GM18858 (cell line): ENCODE measurements at regions not wholly inside any gene's neighbourhood (a gene's known extent, or its start where the extent isn't known, plus 50 kb on each side); places are given as distances from the start of the nearest gene placed in this dataset.

ENCODE experiments used
- ATAC-seq: cut with Tn5 transposase; IDR thresholded peaks from one replicate; pipeline ENCODE4 v1.9.1; 2021; ENCODE audit not compliant: unreplicated experiment

- ATAC-seq = no peak
Observed at GRCh38 chr6:43970068-43970912, 157.0 kb downstream of the MRPL14 start.

DNA sequence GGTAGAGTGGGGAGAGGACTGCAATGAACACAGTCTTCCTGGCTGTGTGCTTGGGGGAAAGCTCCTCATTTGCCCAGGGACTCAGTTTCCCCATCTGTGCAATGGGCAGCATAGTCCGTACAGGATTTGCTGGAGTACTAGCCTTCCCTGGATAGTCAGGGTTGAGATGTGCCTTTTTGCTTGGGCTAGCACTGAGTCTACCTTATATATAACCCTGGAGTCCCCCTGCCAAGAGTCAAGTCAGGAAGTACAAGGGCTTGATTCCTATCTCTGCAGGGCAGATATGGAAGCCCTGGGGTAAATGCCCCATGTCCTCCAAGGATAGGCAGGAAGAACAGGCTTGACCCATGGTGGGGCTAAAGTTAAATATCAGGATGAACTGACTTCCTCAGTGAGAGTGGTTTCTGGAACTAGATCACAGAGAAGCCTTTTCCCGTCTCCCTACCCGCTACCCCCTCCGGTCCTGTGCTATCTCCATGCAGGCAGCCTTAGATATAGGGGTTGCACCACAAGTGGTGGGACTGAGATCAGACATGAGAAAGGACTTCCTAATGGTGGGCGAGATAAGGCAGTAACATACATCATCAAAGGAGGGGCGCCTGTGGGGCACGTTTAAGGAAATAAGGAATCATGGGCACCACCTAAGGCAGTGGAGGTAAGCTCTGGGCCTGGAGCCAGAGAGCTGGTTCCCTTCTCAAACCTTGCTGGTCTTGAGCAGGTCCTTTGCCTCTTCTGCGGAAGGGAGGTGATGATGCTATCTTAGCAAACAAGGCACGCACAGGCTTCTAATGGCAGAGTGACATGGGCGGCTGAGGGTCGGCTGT is 157.9 kb downstream of the MRPL14 start:
- ATAC-seq = no peak

- no peak for ATAC-seq
Observed at GRCh38 chr6:43968110-43968965, 158.9 kb downstream of the MRPL14 start.

DNA sequence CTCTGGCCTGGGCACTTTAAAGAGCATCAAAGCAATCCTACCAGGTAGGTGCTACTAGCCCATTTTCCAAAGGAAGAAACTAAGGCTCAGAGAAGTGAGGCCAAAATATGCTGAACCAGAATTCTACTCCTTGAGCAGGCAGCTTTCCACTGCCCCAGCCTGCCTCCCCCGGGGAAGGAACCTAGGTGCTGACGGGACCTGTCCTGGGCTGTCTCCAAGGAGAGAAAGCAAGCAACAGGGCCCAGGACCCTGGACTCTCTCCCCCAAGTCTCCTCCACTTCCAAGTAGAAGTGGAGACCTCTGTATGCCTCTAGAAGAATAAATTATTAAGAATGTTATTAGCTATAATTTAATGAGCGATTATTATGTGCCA is 159.5 kb downstream of the MRPL14 start:
- ATAC-seq = no peak

GRCh38 chr6:43966853-43967718 is 160.2 kb downstream of the MRPL14 start:
- ATAC-seq = no peak

GRCh38 chr6:43966374-43966658 is 160.9 kb downstream of the MRPL14 start:
- ATAC-seq = no peak

DNA sequence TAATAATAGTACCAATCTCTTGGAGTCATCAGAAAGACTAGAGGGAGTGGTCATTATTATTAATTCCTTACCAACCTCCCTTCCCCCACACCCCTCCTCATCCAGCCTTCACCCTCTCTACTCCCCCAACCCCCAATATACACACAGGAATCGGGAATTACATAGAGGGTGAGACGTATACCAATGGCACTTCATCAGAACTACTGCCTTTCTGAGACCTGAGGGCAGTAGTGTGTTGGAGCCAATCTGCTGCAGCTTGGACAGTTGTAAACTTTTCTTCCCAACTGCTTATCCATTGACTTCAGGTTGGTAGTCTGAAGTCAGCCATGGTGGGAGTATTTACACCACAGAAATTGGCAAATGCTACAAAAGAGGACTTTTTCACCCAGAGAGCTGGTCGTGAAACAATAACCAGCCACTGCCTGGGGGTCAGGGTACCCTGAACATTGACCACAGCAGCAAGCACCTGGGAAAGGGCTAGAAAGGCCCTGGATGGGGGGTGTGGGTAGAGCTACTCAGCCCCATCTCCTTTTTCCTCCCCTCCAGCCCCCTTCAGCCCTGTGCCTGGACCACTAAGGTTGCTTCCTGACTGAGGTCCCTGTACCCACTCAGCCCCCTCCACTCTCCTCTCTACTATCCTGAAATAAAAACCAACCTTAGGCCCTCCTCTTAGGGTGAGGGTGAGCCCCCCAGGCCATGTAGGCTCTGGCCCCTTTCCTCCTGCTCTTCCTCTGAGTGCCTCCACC is 161.5 kb downstream of the MRPL14 start:
- ATAC-seq = no peak

DNA sequence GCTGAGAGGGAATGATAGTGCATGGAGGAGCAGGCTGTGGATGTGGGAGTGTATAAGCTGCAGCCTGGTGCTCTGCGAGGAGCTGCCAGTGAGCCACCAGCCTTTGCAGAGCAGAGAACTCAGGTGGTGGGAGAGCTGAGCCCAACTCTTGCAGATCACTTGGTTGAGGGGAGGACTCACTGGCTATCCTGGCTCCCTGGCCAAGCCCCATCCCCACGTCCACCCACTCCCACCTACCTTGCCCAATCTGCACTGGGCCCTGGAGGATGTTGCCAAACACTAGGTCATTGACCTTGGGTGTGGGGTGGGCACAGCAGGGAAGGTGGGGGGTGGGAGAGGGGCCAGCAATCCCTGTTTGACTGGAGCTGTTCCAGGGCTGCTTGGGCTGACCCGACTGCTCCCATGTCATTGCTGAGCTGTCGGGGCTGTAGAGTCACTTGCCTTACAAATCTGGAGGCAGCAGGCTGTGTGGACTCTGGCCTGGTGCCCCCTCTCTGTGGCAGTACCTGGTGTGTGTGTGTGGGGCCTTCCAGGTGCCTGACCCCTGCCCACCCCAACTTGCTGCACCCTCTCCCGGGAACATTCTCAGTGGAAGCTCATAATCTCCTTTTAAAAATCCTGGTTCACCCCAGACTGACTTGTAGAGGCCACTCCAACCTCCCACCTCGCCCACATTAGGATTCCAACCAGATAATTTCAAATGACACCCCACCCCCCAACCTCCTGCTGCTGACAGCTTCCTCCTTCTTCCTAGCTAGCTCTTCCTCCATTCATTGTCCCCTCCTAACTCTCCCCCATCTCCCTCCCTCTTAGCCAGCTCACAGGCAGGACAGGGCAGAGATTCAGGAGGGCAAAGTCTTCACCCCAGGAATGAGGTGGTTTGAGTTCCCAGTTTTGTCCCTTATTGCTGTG is 162.3 kb downstream of the MRPL14 start:
- no peak for ATAC-seq

DNA sequence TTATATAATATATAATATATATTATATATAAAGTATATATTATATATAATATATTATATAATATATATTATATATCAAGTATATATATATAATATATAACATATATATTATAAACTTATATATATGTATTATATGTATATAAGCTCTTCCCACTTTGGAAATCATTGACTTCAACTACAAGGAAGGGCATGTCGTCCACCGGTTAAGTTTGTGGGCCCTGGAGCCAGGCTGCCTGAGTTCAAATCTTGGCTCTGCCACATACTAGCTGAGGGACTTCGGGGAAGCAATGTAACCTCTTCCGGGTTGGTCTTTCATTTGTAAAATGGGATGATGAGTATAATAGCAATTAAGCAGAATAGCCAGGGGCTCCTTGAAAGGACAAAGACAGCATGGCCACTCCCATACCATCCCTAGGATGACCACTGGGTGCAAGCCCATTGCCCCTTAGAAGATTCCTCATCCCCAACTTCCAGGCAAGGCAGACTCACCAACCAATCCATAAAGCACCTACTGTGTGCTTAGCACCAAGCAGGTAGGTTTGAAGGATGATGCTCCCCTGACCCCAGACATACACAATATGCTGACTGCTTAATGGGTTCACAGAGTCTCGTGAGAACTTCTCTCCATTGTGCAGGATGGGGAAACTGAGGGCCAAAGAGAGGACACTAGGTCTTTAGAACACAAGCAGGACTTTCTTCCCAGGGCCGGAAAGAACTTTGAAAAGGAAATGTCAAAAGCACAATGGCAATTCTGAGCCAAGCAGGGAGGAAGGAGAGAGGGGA is 163.2 kb downstream of the MRPL14 start:
- no peak for ATAC-seq

DNA sequence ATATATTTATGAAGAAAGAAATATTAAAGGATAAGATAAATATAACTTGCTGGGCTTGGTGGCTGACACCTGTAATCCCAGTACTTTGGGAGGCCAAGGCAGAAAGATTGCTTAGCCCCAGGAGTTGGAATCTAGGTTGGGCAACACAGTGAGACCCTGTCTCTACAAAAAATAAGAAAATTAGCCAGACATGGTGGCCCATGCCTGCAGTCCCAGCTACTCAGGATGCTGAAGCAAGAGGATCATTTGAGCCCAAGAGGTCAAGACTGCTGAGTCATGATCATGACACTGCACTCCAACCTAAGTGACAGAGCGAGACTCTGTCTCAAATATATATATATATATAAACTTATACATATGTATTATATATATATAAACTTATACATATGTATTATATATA is 164.0 kb downstream of the MRPL14 start:
- ATAC-seq = no peak

- ATAC-seq = no peak
Observed at GRCh38 chr6:43962458-43962857, 164.8 kb downstream of the MRPL14 start.

DNA sequence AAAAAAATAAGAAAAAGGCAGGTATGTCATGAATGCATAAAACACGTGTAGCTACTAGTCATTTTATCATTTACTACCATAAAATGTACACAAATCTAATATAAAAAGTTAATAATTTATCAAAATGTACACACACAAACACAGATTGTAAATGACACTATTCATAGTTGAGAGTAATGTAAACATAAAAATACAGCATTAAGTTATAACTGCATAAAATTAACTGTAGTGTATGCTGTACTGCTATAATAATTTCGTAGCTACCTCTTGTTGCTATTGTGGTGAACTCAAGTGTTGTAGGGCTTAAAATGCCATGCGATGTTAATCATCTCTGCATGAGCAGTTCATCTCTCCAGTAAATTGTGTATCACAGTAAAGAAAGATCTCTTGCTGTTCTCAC is 170.0 kb downstream of the MRPL14 start:
- ATAC-seq = no peak

DNA sequence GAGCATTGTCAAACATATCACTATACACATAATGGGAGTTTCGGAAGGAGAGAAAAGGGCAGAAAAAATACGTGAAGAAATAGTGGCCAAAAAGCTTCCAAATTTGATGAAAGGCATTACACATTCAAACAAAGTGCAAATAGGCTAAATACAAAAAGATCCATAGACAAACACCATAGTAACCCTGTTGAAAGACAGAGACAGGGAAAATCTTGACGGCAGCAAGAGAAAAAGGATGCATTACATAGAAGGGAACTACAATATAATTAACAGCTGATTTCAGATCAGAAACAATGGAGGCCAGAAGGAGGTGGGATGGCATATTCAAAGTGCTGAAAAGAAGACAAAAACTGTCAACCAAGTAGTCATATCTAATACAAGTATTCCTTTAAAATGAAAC is 170.8 kb downstream of the MRPL14 start:
- ATAC-seq = no peak

- ATAC-seq = no peak
Observed at GRCh38 chr6:43954311-43955131, 172.7 kb downstream of the MRPL14 start.

DNA sequence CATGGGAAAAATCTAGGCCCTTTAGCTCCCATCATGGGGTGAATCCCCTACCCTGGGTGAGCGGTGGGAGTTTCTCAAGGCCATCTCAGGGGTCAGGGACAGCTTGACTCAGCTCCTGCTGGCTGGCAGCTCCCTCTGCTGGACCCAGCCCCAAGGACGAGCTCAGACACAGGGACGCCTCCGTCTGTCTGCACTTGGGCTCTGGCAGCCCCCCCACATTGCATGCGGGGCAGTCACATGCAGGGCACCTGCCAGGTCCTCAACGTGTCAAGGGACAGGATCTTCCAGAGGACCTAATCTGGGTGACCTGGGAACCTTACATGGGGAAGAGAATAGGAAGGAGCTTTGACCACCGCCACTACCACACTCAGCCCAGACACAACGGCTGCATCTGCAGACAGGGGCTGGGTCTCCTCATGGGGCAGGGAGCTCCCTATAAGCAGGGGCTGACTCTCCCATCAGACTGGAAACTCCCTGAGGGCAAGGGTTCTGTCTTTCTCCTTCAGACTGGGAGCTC is 173.4 kb downstream of the MRPL14 start:
- no peak for ATAC-seq

- ATAC-seq = no peak
Observed at GRCh38 chr6:43953256-43953655, 174.0 kb downstream of the MRPL14 start.

- no peak for ATAC-seq
Observed at GRCh38 chr6:43952746-43953145, 174.5 kb downstream of the MRPL14 start.
